ENCODE measurements at regions not wholly inside any gene's neighbourhood (a gene's known extent, or its start where the extent isn't known, plus 50 kb on each side); places are given as distances from the start of the nearest gene placed in this dataset.
"Not testable (repeated sequence)": the region's sequence is repeated elsewhere in the genome, so short reads cannot be mapped to it uniquely, and the experiment has no call there.

DNA sequence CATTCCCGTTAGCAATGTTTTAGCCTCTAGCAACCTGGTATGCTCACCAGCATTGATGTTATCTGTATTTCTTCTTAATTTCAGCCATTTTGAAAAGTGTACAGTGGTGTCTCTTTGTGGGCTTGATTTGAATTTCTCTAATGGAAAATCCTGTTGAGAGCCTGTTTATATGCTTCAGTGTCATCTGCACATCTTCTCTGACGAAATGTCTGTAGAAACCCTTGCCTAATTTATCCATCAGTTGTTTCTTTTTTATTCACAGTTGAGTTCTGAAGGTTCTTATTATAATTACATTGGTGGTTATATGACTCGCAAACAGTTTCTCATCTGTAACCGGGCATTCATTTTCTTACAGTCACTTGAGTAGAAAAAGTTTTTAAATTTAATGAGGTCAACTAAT lies 1195.5 kb downstream of the TMEM121 start:
- not testable (repeated sequence) for DNase-seq (ENCODE audit: low read depth)

DNA sequence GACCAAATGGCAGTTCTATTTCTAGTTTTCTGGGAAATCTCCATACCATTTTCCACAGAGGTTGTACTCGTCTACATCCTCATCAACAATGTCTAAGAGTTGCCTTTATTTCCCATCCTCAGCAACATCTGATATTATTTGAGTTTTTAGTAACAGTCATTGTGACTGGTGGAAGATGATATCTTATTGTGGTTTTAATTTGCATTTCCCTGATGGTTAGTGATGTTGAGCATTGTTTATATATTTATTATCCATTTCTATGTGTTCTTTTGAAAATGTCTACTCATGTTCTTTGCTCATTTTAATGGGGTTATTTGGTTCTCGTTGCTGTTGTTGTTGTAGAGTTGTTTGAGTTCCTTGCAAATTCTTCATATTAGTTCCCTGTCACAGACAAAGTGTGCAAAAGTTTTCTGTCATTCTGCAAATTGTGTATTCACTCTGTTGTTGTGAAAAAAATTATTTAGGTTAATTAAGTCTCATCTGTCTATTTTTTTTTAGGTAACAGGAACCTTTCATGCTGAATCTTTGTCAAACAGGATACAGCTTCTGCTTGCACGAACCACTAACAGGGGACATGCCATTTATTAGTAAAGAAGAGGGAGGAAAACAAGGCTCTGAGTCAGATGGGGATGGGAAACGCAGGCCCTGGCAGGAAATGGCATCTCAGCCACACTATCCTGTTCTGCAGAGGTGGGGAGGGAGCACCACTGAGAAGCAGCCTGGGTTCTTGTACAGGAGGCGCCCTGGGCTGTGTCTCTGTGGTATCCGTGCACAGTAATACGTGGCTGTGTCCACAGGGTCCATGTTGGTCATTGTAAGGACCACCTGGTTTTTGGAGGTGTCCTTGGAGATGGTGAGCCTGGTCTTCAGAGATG lies 1196.7 kb downstream of the TMEM121 start:
- DNase-seq (ENCODE audit: low read depth), result not testable (repeated sequence)

- not testable (repeated sequence) for DNase-seq (ENCODE audit: low read depth)
These were observed 1201.6 kb downstream of the TMEM121 start for GRCh38 chr14:106727962-106728361.

DNA sequence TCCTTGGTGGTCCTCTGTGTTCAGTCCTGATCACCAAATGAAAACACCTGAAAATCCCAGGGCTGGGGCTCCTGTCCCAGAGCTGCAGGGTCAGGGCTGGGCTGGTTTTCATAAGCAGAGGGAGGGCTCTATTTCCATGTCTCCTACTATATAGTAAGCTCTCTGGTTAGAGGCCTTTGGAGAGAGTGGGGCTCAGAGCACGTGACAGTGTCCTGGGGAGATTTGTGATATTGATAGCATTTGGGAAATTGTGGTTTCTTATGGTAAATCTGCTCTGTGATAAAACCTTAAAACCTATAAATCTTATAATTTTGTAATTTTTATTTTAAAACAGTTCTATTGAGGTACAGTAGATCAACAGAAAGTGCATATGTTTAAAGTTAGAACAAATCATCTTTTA lies 1202.2 kb downstream of the TMEM121 start:
- DNase-seq (ENCODE audit: low read depth), result no peak

- no peak for DNase-seq (ENCODE audit: low read depth)
These were observed 1203.2 kb downstream of the TMEM121 start for GRCh38 chr14:106729551-106729950.

DNA sequence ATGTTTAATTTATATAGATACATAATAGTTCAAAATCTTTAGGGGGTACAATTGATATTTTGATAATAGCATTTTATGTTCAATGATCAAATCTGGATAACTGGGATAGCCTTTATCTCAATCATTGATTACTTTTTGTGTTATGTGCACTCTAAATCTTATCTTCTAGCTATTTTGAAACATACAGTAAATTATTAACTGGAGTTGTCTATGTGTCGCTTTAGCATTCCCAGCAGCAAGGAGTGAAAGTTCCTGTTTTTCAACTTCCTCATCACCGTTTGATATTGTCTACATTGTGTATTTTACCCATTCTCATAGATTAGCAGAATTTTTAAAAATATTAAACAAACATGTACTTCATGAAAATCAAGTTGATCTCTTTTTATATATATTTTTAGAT lies 1207.4 kb downstream of the TMEM121 start:
- no peak for DNase-seq (ENCODE audit: low read depth)

GRCh38 chr14:106737021-106737420 lies 1210.6 kb downstream of the TMEM121 start:
- no peak for DNase-seq (ENCODE audit: low read depth)

DNA sequence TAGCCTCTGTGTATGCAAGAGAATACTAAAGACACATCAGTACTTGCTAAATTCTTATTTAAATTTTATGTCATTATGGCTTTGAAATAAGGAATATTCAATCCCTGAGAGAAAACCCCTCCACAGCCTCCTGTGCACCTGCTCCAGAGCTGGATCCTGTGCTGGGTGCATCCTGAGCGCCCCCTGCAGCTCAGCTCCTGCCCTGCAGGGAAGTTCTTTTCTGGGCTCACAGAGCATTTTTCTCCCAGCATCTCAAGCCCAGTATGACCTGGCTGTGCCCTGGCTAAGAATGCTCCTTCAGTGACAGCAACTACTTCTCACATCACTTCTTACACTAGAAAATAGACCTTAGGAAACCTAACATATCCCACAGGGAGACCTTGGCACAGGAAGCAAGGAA lies 1211.7 kb downstream of the TMEM121 start:
- DNase-seq (ENCODE audit: low read depth), result no peak

DNA sequence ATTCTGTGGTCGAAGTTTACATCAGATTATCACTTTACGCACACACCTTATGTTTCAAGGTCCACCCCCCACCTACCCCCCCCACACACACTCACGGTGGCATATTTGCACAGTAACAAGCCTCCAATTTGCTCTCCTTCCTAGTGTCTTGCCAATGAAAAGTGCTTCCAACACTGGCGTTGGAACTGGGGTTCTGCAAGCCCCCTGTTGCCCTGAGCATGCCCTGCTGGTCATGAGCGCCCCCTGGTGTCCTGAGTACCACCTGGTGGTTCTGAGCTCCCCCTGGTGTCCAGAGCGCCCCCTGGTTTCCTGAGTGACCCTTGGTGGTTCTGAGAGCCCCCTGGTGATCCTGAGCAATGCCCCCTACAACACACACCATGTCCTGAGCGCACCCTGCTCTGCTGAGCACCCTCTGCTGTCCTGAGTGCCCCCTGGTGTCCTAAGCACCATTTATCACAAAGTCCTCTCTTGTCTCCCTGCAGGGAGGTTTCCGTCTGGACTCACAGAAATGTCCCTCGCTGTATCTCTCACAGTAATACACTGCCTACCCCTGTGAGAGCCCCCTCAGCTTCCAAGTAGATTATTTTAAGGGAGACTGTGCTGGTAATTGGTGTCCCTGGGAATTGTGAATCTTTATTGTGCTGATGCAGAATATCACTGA lies 1212.3 kb downstream of the TMEM121 start:
- DNase-seq (ENCODE audit: low read depth), result not testable (repeated sequence)

- not testable (repeated sequence) for DNase-seq (ENCODE audit: low read depth)
These were observed 1214.9 kb downstream of the TMEM121 start for GRCh38 chr14:106741086-106741827.

DNA sequence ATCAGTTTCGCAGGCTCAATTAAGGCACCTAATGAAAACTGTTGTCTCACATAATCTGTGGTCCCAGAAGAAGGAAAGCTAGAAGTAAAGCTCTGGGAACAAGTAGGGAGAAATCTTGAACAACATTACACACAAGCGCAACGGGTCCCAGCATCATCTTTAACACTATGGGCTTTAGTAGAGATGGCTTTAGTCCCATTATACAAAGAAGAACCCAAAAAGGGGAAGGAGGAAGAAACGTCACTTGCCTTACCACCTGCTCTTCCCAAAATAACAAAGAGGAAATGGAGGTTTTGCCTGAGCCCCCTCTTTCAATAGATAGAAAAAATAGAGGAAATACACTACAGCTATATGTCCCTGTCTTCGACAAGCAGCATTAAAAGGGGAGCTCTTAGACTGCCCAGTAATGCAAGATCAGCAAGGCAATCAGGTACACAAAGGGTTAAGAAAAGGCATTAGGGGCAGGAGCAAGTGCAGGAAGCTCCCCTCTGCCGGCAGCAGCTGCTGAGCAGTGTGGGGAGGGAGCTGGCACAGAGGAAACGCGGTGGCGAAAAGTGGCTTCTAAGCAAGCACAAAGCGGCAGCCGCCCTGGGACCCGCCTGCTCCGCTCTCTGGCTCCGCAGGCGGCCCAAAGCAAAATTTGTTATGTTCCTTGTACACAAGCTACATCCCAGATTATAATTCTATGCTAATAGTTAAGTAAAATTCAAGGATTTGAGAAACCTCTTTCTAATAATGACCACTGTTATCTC lies 1218.8 kb downstream of the TMEM121 start:
- not testable (repeated sequence) for DNase-seq (ENCODE audit: low read depth)

GRCh38 chr14:106750089-106750488 lies 1223.7 kb downstream of the TMEM121 start:
- DNase-seq (ENCODE audit: low read depth), result not testable (repeated sequence)

DNA sequence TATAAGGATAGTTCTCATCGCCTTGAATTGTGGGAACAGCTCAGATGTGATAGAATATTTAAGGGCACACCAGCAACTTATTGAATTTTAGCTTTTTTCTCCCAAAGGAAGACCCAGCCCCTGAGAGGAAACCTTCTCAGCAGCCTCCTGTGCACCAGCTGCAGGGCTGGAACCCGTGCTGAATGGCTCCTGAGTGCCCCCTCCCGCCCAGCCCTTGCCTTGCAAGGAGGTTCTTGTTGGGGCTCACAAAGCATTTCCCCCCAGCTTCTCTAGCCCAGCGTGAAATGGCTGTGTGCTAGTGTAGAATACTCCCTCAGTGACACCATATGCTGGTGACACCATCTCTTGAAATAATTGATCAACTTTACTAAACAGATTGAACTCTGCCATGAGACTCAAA lies 1227.4 kb downstream of the TMEM121 start:
- DNase-seq (ENCODE audit: low read depth), result not testable (repeated sequence)

DNA sequence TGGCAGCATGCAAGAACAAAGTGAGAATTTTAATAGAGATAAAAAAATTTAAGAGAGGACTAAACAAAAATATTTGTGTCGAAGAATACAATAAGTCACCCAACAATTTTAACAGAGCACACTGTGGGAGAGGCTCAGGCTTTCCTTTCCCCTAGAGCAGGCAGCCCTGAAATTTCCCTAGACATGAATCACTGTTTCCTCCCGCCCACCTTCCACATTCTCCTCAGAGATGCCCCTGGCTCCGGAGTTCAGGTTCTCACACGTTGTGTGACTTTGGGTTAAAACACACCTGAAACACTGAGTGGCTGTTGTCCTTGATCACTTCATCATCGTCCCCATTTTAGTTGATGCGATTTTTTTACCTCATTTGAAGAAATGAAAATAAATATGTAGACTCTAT lies 1231.1 kb downstream of the TMEM121 start:
- DNase-seq (ENCODE audit: low read depth), result not testable (repeated sequence)

DNA sequence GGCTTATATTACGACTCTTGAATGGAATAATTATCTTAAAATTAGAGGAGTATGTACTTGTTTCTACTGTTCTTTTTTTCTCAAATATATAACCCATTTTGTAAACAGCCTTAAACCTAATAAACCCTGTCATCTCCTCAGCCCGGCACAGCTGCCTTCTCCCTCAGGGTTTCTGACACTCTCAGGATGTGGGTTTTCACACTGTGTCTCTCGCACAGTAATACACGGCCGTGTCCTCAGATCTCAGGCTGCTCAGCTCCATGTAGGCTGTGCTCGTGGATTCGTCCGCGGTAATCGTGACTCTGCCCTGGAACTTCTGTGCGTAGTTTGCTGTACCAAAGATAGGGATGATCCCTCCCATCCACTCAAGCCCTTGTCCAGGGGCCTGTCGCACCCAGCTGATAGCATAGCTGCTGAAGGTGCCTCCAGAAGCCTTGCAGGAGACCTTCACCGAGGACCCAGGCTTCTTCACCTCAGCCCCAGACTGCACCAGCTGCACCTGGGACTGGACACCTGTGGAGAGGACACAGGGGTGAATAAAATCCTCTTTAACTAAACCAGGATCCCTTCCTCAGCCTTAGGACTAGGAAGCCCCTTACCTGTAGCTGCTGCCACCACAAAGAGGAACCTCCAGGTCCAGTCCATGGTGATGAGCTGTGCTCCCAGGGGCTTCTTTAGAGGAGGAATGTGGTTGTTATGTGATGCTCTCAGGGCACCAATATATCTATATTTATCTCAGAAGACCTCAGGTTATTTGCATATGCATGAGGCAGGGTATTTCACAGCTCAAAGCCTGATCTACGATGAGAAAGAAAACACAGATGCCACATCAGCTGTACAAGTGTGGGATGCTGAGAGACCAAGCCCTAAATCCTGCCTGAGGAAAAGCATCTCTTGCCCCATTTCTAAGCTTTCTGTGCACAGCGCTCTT lies 1235.8 kb downstream of the TMEM121 start:
- not testable (repeated sequence) for DNase-seq (ENCODE audit: low read depth)

GRCh38 chr14:106764968-106765369 lies 1238.6 kb downstream of the TMEM121 start:
- not testable (repeated sequence) for DNase-seq (ENCODE audit: low read depth)

- no peak for DNase-seq (ENCODE audit: low read depth)
These were observed 1239.8 kb downstream of the TMEM121 start for GRCh38 chr14:106766145-106766544.

- DNase-seq (ENCODE audit: low read depth), result not testable (repeated sequence)
These were observed 1240.3 kb downstream of the TMEM121 start for GRCh38 chr14:106766551-106767277.

- not testable (repeated sequence) for DNase-seq (ENCODE audit: low read depth)
These were observed 1241.8 kb downstream of the TMEM121 start for GRCh38 chr14:106768230-106768629.
